PC-3 (cell line): ENCODE measurements at regions not wholly inside any gene's neighbourhood (a gene's known extent, or its start where the extent isn't known, plus 50 kb on each side); places are given as distances from the start of the nearest gene placed in this dataset.
A peak's percentile ranks its signal among the peaks of the same experiment; 100 is the strongest.
"Not testable (repeated sequence)": the region's sequence is repeated elsewhere in the genome, so short reads cannot be mapped to it uniquely, and the experiment has no call there.

Experiments
- ATAC-seq: fragments of 200-7000 bp; cut with Tn5 transposase; 2 replicates; pipeline ENCODE4 v1.9.1; 2020; ENCODE audit warnings: mild to moderate bottlenecking, moderate library complexity
- BruUV-seq: library from RNA; stranded (reverse); fragments of 400-500 nt; replicated peaks from 2 replicates; lab custom pipeline; 2021; lab: Mats Ljungman, UMichigan
- CTCF ChIA-PET: fragments of 300-600 bp; sonication (Branson Sonifier 250); formaldehyde crosslinking; loops from one replicate; lab custom pipeline; 2022; ENCODE audit warnings: antibody characterized with exemption; lab: Charles Lee
- POLR2A ChIA-PET: fragments of 300-600 bp; sonication (Branson Sonifier 250); formaldehyde crosslinking; loops from one replicate; lab custom pipeline; 2022; ENCODE audit warnings: antibody characterized with exemption; ENCODE audit not compliant: unreplicated experiment; lab: Charles Lee
- DNase-seq: peaks from one replicate; pipeline ENCODE4 v3.0.0-alpha.2; 2015
- H2AFZ ChIP-seq: fragments of 300-600 bp; sonication (generic); 2 replicates; pipeline ENCODE4 v1.6.0; 2016; ENCODE audit warnings: antibody characterized with exemption, low read length
- H3F3A ChIP-seq: fragments of 300-600 bp; sonication (generic); one replicate; pipeline ENCODE4 v1.6.0; 2017; ENCODE audit warnings: antibody characterized with exemption, low read length, control low read depth, mild to moderate bottlenecking; ENCODE audit not compliant: unreplicated experiment
- H3K27ac ChIP-seq: fragments of 300-600 bp; sonication (generic); 2 replicates; pipeline ENCODE4 v1.5.1; 2016; ENCODE audit warnings: mild to moderate bottlenecking, low read length
- H3K27me3 ChIP-seq: fragments of 300-600 bp; sonication (generic); 2 replicates; pipeline ENCODE4 v1.6.1; 2016; ENCODE audit warnings: low read length, mixed read lengths
- H3K36me3 ChIP-seq: fragments of 300-600 bp; sonication (generic); 2 replicates; pipeline ENCODE4 v1.6.1; 2016; ENCODE audit warnings: low read depth, mixed run types, low read length, mixed read lengths
- H3K4me1 ChIP-seq: fragments of 300-600 bp; sonication (generic); 2 replicates; pipeline ENCODE4 v1.5.1; 2016; ENCODE audit warnings: low read length; ENCODE audit not compliant: insufficient read depth
- H3K4me2 ChIP-seq: fragments of 300-600 bp; sonication (generic); 2 replicates; pipeline ENCODE4 v1.6.0; 2016; ENCODE audit warnings: low read length
- H3K4me3 ChIP-seq: fragments of 300-600 bp; sonication (generic); 2 replicates; pipeline ENCODE4 v1.5.1; 2016; ENCODE audit warnings: mild to moderate bottlenecking, low read length, mixed read lengths
- H3K79me2 ChIP-seq: fragments of 300-600 bp; sonication (generic); 2 replicates; pipeline ENCODE4 v1.6.1; 2017; ENCODE audit warnings: low read length, mixed read lengths
- H3K9ac ChIP-seq: fragments of 300-600 bp; sonication (generic); 2 replicates; pipeline ENCODE4 v1.6.0; 2016; ENCODE audit warnings: mild to moderate bottlenecking, low read length
- H3K9me2 ChIP-seq: fragments of 300-600 bp; sonication (generic); replicated peaks from 2 replicates; pipeline ENCODE4 v1.6.1; 2016; ENCODE audit warnings: mixed run types, low read length, mixed read lengths
- H3K9me3 ChIP-seq: fragments of 300-600 bp; sonication (generic); 2 replicates; pipeline ENCODE4 v1.6.1; 2016; ENCODE audit warnings: low read length, mixed read lengths
- H4K20me1 ChIP-seq: fragments of 300-600 bp; sonication (generic); 2 replicates; pipeline ENCODE4 v1.6.1; 2016; ENCODE audit warnings: low read length, mixed read lengths
- CTCF ChIP-seq: fragments of 300-600 bp; sonication (generic); conservative IDR thresholded peaks from 2 replicates; pipeline ENCODE4 v1.5.1; 2017; ENCODE audit warnings: antibody characterized with exemption, low read depth, mild to moderate bottlenecking, low read length
- EZH2 ChIP-seq: fragments of 300-600 bp; sonication (generic); IDR thresholded peaks from one replicate; pipeline ENCODE4 v1.6.1; 2017; ENCODE audit warnings: antibody characterized with exemption, mild to moderate bottlenecking, low read length; ENCODE audit not compliant: unreplicated experiment
- EZH2phosphoT487 ChIP-seq: fragments of 300-600 bp; sonication (generic); IDR thresholded peaks from 2 replicates; pipeline ENCODE4 v1.6.1; 2018; ENCODE audit warnings: mild to moderate bottlenecking, antibody characterized with exemption, low read length, borderline replicate concordance
- intact Hi-C: fragments of 100-400 bp; cut with micrococcal nuclease; formaldehyde crosslinking; loops from 2 replicates; pipeline ENCODE4 v1.9.0; 2023

- H3F3A ChIP-seq, BruUV-seq, H3K4me3 ChIP-seq, H3K9me2 ChIP-seq, H3K9me3 ChIP-seq, H3K27ac ChIP-seq, CTCF ChIA-PET, H3K4me2 ChIP-seq, H3K79me2 ChIP-seq, H4K20me1 ChIP-seq, intact Hi-C loops, H3K27me3 ChIP-seq, DNase-seq, POLR2A ChIA-PET, H3K36me3 ChIP-seq, H2AFZ ChIP-seq, H3K9ac ChIP-seq, ATAC-seq: not testable (repeated sequence)
- peaks cover 27% of the 10 kb centered on the region for H3K4me1 ChIP-seq
Measured at GRCh38 chr6:112688487-112689165, 341.5 kb downstream of the RFPL4B start.

- H3K9me2 ChIP-seq, H3K27me3 ChIP-seq, H3K4me3 ChIP-seq, POLR2A ChIA-PET, H3K9me3 ChIP-seq, H3K4me2 ChIP-seq, ATAC-seq, H3K79me2 ChIP-seq, BruUV-seq, H2AFZ ChIP-seq, CTCF ChIA-PET, H3K9ac ChIP-seq, DNase-seq, intact Hi-C loops, H3F3A ChIP-seq, H4K20me1 ChIP-seq, H3K36me3 ChIP-seq, H3K27ac ChIP-seq: not testable (repeated sequence)
- H3K4me1 ChIP-seq = peaks cover 27% of the 10 kb centered on the region
Measured at GRCh38 chr6:112689183-112689858, 342.2 kb downstream of the RFPL4B start.

GRCh38 chr6:112690497-112691202, 343.5 kb downstream of the RFPL4B start:
- intact Hi-C loops = no loop called here

More at GRCh38 chr6:112690497-112691202, 343.5 kb downstream of the RFPL4B start:
- peaks cover 27% of the 10 kb centered on the region for H3K4me1 ChIP-seq
- H3K9me3 ChIP-seq = no peaks in the 10 kb centered on the region
- no peaks in the 10 kb centered on the region for H3K9me2 ChIP-seq
- peak overlapping the region; percentile 21; the same call in 1 of the 2 replicates for H3K9ac ChIP-seq
- no peaks in the 10 kb centered on the region for H3K27me3 ChIP-seq
- ChIA-PET POLR2A (no interaction called here), CTCF (interaction anchor here (0.6 to 0.7 kb wide), 2 partner anchors 70 to 193 kb away, joined by 3 to 4 read pairs; no protein-coding TSS in a partner anchor)
- no peaks in the 10 kb centered on the region for H3K79me2 ChIP-seq
- DNase-seq (peak; percentile 39), ATAC-seq (peak; percentile 58)
- no peaks in the 10 kb centered on the region for H4K20me1 ChIP-seq
- BruUV-seq = no TSS peak
- no peaks in the 10 kb centered on the region for H3K36me3 ChIP-seq
- H3K4me2 ChIP-seq = peak overlapping the region; percentile 76
- peak overlapping the region; percentile 79 for H3K27ac ChIP-seq
- no peak for TF ChIP-seq EZH2phosphoT487
- TF ChIP-seq CTCF = no peak
- TF ChIP-seq EZH2 = no peak
- H3F3A ChIP-seq = no peaks in the 10 kb centered on the region
- peak overlapping the region; percentile 12; the same call in 1 of the 2 replicates for H3K4me3 ChIP-seq
- H2AFZ ChIP-seq = no peak overlapping the region
